GM19239 (cell line): ENCODE measurements at regions not wholly inside any gene's neighbourhood (a gene's known extent, or its start where the extent isn't known, plus 50 kb on each side); places are given as distances from the start of the nearest gene placed in this dataset.

ENCODE experiments used
- DNase-seq: peaks from one replicate; pipeline ENCODE4 v3.0.0; 2011; ENCODE audit warnings: low spot score; ENCODE audit not compliant: insufficient read length
- FAIRE-seq: peaks from 2 replicates; lab custom pipeline; 2011; peaks lifted over from hg19 to GRCh38; lab: Jason Lieb, UNC

DNA sequence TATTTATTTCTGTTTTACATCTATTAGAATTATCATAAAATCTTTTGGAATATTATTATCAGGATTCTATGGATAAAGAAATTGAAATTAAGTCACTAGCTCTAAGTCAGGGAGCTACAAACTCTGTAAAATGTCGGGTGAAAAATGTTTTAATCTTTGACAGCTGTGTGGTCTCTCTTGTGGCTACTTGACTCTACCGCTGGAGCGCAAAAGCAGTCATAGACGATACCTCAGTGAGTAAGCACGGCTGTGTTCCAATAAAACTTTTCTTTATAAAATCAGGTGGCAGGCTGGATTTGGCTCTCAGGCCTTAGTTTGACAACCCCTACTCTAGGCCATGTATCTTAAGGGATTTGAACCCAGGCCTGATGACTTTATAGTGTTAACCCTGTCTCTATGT lies 88.5 kb upstream of the PFN2 start:
- no peak for FAIRE-seq
- no peak for DNase-seq

DNA sequence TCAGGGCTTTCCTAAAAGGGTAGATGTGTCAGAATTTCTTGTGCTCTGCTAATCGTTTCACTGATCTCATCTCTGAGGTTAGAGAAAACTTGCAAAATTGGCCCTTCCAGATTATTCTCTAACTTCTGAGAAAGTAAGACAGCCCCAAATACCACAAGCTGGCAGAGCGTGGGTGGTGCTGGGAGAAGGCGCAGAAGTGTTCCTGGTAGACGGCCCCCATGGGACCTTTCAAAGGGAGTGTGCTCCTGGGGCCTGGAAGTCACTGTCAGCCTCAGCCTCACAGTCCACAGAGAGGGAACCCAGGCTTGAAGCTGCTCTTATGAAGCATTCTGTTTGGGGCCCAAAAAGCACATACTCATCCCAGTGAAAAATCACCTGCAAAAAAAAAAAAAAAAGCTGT lies 86.5 kb upstream of the PFN2 start:
- no peak for FAIRE-seq
- no peak for DNase-seq

DNA sequence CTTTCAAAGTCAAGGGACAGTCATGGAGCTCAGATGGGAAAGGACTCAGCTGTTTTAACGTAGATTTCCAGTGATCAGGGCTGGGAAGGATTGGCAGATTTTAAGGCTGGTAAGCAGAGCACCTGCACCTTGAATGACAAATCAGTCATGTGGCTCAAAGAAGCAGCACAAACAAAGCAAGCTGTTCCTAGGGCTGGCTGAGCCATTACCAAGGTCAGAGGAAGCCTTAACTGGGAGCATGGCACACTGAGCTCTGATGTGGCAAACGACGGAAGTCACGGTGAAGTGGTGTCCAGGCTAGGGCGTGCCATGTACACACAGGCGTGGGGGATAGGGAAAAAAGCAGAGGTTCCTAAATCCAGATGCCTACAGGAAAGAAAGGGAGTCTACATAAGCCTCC lies 84.6 kb upstream of the PFN2 start:
- FAIRE-seq (no peak), DNase-seq (no peak)

DNA sequence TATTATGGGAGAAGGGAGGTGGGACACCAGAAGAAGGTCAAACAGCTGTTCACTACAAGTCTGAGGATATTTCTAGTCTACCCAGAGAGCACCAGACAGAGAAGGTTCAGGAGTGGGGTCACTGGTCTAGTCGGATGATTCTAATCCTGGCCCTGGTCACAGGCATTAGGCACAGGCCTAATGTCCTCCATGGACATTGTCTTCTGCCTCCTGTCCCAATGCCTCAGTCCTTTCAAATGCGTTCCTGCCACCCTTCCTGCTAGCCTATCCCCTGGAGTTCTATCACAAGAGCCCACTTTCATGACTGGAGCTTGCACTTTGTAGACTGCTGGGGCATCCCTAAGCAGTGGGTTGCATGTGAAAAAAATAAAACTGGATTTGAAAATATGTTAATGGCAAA lies 83.9 kb upstream of the PFN2 start:
- DNase-seq (no peak), FAIRE-seq (no peak)

DNA sequence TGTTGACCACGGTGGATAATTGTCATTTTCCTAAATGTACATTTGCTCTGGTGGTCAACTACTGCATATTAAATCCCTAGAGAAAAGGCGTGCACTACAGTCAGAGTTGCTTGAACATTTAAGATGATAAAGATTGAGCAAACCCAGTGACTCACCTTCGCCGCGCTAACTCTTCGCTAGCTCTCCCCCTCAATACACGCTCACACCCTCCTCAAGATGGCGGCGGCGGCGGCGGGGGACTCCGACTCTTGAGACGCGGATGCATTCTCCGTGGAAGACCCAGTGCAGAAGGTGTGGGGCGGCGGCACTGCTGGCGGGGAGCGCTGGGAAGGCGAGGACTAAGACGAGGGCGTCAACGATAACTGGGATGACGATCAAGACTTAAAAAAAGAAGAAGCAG lies 79.8 kb upstream of the PFN2 start:
- FAIRE-seq (no peak), DNase-seq (no peak)

DNA sequence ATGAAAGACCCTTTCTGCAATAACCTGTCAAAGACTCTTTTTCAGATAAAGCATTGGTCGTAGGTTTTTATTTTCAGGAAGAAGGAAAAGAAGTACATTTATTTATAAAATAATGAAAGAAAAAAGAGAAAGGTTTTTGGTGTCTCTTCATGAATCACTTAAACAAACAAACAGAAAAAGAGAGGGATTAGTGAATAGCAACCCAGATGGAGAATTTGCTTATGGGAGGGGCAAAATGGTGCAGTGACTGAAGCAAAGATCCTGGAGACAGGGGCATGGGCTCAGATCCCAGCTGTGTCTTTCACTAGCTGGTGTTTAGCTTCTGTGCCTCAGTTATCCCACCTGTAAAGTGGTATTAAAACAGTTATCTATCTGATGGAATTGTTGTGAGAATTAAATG lies 78.6 kb upstream of the PFN2 start:
- FAIRE-seq (no peak), DNase-seq (no peak)

DNA sequence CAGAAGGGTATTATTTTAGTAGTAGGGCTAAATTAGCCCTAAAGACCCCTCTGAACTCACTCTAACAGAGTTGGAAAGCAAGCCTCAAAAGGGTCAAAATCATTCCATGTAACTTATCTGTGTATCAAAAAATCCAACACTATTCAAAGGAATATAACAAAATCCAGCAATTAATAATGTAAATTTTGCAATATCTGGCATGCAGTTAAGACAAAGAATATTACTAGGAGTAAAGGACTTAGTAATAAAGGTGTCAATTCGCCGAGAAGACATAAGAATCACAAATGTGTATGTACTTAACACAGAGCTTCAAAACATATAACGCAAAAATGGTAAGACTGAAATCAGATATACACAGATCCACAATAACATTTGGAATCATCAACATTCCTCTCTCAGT lies 71.2 kb upstream of the PFN2 start:
- DNase-seq (no peak), FAIRE-seq (no peak)

DNA sequence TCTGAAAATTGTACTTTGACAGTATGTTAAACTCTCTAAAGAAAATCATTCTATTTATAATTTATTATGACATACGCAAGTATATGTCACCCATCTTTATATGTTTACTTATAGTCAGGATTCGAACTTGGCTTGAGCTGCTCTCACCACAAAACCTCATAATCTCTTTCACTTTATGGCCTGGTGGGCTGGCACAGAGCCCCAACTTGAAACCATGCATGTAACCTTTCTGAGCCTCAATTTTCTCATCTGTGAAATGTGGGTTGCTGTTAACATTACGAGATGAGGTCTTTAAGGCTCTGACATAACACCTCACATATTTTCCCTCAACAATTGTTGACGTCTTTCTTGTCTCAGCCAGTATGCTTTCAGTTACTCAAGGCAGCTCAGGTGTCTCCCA lies 69.4 kb upstream of the PFN2 start:
- no peak for FAIRE-seq
- no peak for DNase-seq

DNA sequence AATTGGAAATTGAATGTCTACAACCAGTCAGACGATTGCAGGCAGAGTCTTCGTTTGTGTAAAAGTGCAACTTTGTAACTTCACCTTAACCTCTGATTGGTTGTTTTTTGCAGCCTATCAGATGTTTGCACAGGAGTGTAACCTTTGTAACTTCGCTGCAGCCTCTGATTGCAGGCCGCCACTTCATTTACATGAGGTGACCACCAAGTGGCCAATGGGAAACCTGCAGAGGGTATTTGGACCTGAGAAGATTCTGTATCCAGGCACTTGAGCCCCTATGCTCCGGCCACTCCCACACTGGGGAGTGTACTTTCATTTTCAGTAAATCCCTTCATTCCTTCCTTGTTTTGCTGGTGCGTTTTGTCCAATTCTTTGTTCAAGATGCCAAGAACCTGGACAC lies 68.1 kb upstream of the PFN2 start:
- FAIRE-seq, result no peak
- no peak for DNase-seq

DNA sequence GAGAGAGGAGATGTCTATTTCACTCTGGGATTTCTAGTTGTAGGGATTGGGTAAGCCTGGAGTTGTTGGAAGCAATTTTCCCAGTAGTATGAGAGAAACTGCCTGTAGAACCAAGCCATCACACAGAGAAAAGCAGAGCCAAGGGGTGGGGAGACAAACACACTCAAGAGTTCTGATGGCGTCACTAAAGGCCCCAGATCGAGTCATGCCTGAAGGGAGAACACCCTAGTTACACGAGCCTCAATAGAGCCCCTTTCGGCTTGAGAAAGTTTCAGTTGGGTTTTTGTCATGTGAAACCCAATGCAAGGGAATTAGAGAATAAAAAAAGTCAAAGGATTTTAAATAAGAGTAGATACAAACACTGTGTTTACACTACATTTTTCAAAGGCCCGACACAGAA lies 66.1 kb upstream of the PFN2 start:
- DNase-seq, result no peak
- FAIRE-seq, result no peak

DNA sequence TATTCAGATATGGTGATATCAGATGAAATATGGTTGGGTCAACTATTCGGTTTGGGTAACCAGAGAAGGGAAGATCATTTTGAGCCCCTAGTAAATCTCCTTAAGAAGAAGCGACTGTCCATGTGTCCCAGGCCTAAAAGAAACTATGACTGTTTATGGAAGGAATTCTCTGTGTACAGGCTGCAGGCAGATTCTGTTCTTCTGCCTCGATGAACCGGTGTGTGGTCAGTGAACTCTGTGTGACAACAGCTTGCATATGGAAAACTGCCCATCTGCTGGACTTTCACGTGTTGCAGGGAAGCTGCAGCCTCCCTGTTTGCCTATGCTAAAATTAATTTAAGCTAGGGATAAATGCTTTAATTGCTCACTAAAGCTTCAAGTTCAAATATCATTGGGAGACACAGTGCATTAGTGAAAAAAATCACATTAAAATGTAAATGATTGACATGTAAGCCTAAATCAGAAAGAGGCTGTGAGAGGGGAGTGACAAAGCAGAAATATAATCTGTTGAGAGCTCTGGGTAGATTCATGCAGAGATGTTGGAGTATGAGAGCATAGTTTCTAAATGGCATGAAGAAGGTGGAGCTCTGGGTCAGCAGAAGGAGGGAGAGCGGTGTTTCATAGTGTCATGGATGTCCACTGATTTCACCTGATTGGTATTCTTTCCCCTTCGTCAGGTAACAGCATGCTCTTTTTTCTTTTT lies 65.4 kb upstream of the PFN2 start:
- DNase-seq (no peak), FAIRE-seq (no peak)

DNA sequence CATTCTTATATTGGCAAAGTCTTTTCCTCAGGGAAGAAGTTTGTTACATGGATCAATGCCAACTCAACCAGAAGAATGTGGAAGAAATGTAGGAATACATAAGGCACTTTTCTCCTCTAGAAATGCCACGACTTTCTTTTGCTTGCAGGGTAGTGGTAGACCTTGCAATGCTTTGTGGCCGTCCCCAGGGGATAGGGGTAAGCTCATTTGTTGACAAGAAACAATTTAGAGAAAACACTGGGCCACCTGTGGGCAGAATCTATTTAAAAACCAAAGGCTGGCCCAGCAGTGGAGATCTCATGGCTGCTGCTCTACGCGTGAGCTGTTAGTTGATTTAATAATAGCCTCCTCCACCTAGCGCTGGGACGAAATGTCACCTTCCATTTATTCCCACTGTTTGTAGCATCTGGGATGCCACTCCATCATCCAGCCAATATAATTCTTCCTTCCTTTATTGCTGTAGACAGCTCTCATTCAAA lies 64.6 kb upstream of the PFN2 start:
- no peak for DNase-seq
- FAIRE-seq, result no peak

DNA sequence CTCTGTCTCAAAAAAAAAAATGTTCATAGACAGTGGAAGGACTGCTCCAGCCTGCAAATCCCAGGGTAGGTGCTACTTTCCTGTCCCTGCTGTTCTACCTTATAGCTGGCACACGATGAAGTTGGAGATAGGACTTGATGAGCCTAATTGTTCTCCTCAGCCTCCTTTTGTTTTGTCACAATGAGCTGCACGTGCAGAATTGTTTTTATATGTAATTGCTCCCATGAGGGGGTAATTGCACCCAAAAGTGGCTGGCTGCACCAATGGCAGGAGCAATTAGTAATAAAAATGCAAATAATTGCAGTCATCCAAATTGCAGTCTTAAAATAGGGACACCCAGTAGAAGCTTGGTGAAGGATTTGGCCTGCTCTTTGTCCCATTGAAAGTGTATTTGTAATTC lies 63.0 kb upstream of the PFN2 start:
- DNase-seq, result no peak

DNA sequence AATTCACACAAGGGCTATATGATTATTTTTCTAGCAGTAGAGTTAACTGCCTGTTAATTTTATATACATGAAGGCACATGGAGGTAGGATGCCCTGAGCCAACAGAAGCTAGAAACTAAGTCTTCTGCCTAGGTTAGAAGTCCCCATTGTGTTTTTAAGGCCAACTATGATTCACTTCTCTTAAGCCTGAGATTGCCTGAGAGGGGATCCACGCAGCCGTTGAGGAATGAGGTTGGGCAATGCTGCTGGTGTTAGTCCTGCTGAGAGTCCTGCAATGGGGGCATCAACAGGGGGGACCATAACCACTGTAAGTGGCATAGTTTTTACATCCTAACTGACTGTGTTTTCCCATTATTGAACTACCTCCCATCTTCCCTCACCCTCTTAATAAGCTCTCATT lies 60.1 kb upstream of the PFN2 start:
- DNase-seq (no peak), FAIRE-seq (no peak)

More for the DNA sequence above, 63.0 kb upstream of the PFN2 start:
- no peak for FAIRE-seq

DNA sequence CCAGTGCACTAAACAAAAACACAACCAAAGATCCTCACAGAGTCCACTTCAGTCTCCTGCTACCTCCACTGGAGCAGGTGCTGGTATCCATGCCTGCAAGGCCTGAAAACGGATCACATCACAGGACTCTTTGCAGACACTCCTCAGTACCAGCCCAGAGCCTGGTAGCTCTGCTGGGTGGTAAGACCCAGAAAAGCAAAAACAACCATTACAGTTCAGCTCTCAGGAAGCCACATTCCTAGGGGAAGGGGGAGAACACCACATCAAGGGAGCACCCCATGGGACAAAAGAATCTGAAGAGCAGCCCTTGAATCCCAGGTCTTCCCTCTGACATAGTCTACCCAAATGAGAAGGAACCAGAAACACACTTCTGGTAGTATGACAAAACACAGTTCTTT lies 52.5 kb upstream of the PFN2 start:
- DNase-seq, result no peak
- FAIRE-seq, result no peak

DNA sequence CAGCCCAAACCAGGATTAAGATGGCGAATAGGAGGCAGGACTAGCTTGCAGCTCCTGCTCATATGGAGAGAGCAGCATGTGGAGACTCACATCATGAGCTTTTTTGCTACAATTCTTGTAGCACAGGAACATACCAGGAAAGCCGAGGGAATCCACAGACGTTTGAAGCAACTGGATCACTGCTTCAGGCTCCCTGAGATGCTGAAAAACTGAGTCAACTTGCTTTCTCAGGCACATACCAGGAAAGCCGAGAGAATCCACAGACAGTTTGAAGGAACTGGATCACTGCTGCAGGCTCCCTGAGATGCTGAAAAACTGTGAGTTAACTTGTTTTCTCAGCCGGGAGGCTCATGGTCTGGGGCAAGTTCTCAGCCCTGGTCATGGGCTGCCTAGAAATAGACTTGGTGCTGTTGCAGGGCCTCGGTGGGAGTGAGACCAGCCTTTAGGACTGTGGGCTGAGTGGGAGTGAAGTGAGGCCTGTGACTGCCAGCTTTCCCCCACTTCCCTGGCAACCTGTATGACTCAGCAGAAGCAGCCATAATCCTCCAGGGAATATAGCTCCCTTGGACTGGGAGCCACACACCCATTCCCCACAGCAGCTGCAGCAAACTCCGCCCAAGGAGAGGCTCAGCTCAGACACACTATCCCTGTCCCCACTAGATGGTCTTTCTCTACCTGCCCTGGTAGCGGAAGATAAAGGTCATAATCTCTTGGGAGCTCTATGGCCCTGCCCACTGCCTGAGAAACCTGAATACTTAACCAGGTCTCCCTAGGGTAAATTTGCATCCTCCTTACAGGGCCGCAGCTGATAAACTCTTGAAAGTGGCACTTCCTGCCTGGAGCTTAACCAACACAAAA lies 51.9 kb upstream of the PFN2 start:
- no peak for DNase-seq
- no peak for FAIRE-seq

DNA sequence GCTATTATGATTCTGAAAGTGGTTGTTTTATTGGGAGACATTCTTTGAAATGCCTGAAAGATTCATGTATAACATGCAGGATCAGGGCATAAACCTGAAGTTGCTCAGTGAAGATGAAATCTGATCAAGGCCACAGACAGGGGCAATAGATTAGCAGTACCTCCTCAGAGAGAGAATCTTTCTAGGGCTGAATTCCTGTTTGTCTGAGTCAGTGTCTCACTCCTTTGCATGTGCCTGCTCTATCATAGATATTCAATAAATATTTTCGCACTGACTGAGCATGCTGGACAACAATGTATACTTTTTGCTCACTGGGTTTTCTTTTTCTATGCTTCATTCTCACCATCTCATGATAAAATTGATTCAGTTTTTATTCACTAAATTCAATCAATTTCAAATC lies 49.8 kb upstream of the PFN2 start:
- FAIRE-seq, result no peak
- no peak for DNase-seq
